H1 (cell line): ENCODE measurements at regions not wholly inside any gene's neighbourhood (a gene's known extent, or its start where the extent isn't known, plus 50 kb on each side); places are given as distances from the start of the nearest gene placed in this dataset.
"Not testable (repeated sequence)": the region's sequence is repeated elsewhere in the genome, so short reads cannot be mapped to it uniquely, and the experiment has no call there.

ENCODE experiments used
- CTCF ChIA-PET: fragments of 300-600 bp; sonication (Branson Sonifier 250); formaldehyde crosslinking; loops from one replicate; lab custom pipeline; 2021; ENCODE audit not compliant: partially characterized antibody; lab: Charles Lee
- POLR2A ChIA-PET: fragments of 300-600 bp; sonication (Branson Sonifier 250); formaldehyde crosslinking; loops from one replicate; lab custom pipeline; 2021; ENCODE audit warnings: inconsistent platforms; ENCODE audit not compliant: partially characterized antibody; lab: Charles Lee
- DNase-seq, 2 experiments: peaks; one replicate each; pipeline versions ENCODE4 v3.0.0 to v3.0.0-alpha.2; 2010 to 2022; ENCODE audit warnings: low spot score in 2 of 2, low read depth in 1 of 2, mixed read lengths in 1 of 2
- FAIRE-seq: peaks from 2 replicates; lab custom pipeline; 2011; peaks lifted over from hg19 to GRCh38; lab: Jason Lieb, UNC
- H2AFZ ChIP-seq: 2 replicates; pipeline ENCODE4 v1.8.1; 2012; ENCODE audit warnings: low read length, inconsistent platforms
- H2AK5ac ChIP-seq: 2 replicates; pipeline ENCODE4 v1.6.1; 2013; ENCODE audit warnings: low read depth, low read length
- H2BK120ac ChIP-seq: replicated peaks from 2 replicates; pipeline ENCODE3; 2013; ENCODE audit warnings: low read depth, low read length, inconsistent platforms
- H2BK12ac ChIP-seq: 2 replicates; pipeline ENCODE4 v1.6.1; 2013; ENCODE audit warnings: low read depth, low read length
- H2BK15ac ChIP-seq: 2 replicates; pipeline ENCODE4 v1.6.1; 2013; ENCODE audit warnings: low read length
- H2BK20ac ChIP-seq: 2 replicates; pipeline ENCODE4 v1.6.1; 2013; ENCODE audit warnings: low read length
- H2BK5ac ChIP-seq: 2 replicates; pipeline ENCODE4 v1.6.1; 2013; ENCODE audit warnings: low read depth, low read length
- H3K14ac ChIP-seq: 2 replicates; pipeline ENCODE4 v1.6.1; 2013; ENCODE audit warnings: inconsistent platforms; ENCODE audit not compliant: insufficient read length
- H3K18ac ChIP-seq: 2 replicates; pipeline ENCODE4 v1.6.1; 2013; ENCODE audit warnings: low read length; ENCODE audit errors: extremely low read depth
- H3K23ac ChIP-seq: 2 replicates; pipeline ENCODE4 v1.6.1; 2013; ENCODE audit warnings: inconsistent platforms; ENCODE audit not compliant: insufficient read length
- H3K23me2 ChIP-seq: 2 replicates; pipeline ENCODE4 v1.6.1; 2013; ENCODE audit warnings: low read depth, low read length
- H3K27ac ChIP-seq: 2 replicates; pipeline ENCODE4 v1.6.1; 2011; ENCODE audit warnings: low read depth, low read length, inconsistent platforms
- H3K27me3 ChIP-seq, 4 experiments: replicated peaks in 1 of 4; 1 replicate in 1 of 4; 2 replicates in 3 of 4; pipeline versions ENCODE4 v1.6.1 to v1.8.1; 2011 to 2013; ENCODE audit warnings: low read length in 3 of 4, mild to moderate bottlenecking in 3 of 4, inconsistent platforms in 2 of 4, mixed read lengths in 2 of 4, moderate library complexity in 1 of 4; ENCODE audit not compliant: control insufficient read depth in 3 of 4, insufficient read depth in 3 of 4; ENCODE audit errors: extremely low read depth in 1 of 4
- H3K36me3 ChIP-seq, 4 experiments: 2 replicates each; pipeline versions ENCODE4 v1.6.1 to v1.8.1; 2011 to 2013; ENCODE audit warnings: mild to moderate bottlenecking in 4 of 4, low read length in 3 of 4, moderate library complexity in 2 of 4, control low read depth in 1 of 4, inconsistent platforms in 1 of 4; ENCODE audit not compliant: insufficient read depth in 4 of 4, control insufficient read depth in 2 of 4
- H3K4ac ChIP-seq: replicated peaks from 2 replicates; pipeline ENCODE3; 2013; ENCODE audit warnings: low read length, low read depth, mixed read lengths, inconsistent platforms; ENCODE audit not compliant: insufficient read length
- H3K4me1 ChIP-seq, 4 experiments: replicated peaks in 1 of 4; 1 replicate in 1 of 4; 2 replicates in 3 of 4; pipeline versions ENCODE4 v1.6.1 to v1.8.1; 2011 to 2013; ENCODE audit warnings: low read length in 3 of 4, inconsistent platforms in 2 of 4, mixed read lengths in 1 of 4; ENCODE audit not compliant: insufficient read depth in 4 of 4, control insufficient read depth in 3 of 4
- H3K4me2 ChIP-seq, 2 experiments: 2 replicates each; pipeline versions ENCODE4 v1.6.1 to v1.8.1; 2011 to 2013; ENCODE audit warnings: low read depth in 2 of 2, low read length in 2 of 2, control low read depth in 1 of 2, inconsistent platforms in 1 of 2, mild to moderate bottlenecking in 1 of 2; ENCODE audit not compliant: insufficient read depth in 1 of 2
- H3K4me3 ChIP-seq, 4 experiments: fragments of 200-600, 300-600 bp in 1 of 4; sonication (generic), shearing (Covaris generic), sonication (Bioruptor Twin) in 1 of 4; 2 replicates each; pipeline versions ENCODE4 v1.5.1 to v1.8.1; 2011 to 2016; ENCODE audit warnings: low read length in 4 of 4, low read depth in 3 of 4, control low read depth in 2 of 4, inconsistent platforms in 2 of 4, mild to moderate bottlenecking in 2 of 4, mixed read lengths in 1 of 4, moderate library complexity in 1 of 4; ENCODE audit not compliant: insufficient read depth in 2 of 4; ENCODE audit errors: extremely low read depth in 1 of 4
- H3K56ac ChIP-seq: replicated peaks from 2 replicates; pipeline ENCODE3; 2013; ENCODE audit warnings: low read depth, mild to moderate bottlenecking, mixed read lengths, low read length, inconsistent platforms; ENCODE audit not compliant: insufficient read length
- H3K79me1 ChIP-seq: 2 replicates; pipeline ENCODE4 v1.6.1; 2013; ENCODE audit warnings: low read depth, low read length, control low read depth
- H3K79me2 ChIP-seq, 2 experiments: 2 replicates each; pipeline versions ENCODE4 v1.6.1 to v1.8.1; 2012 to 2013; ENCODE audit warnings: low read length in 2 of 2, mild to moderate bottlenecking in 2 of 2, inconsistent platforms in 1 of 2; ENCODE audit not compliant: insufficient read depth in 2 of 2, control insufficient read depth in 1 of 2
- H3K9ac ChIP-seq, 4 experiments: replicated peaks in 1 of 4; 1 replicate in 1 of 4; 2 replicates in 3 of 4; pipeline versions ENCODE4 v1.6.1 to v1.8.1; 2011 to 2013; ENCODE audit warnings: low read depth in 3 of 4, low read length in 3 of 4, control low read depth in 2 of 4, mild to moderate bottlenecking in 2 of 4, moderate library complexity in 2 of 4, inconsistent platforms in 1 of 4; ENCODE audit errors: extremely low read depth in 1 of 4
- H3K9me3 ChIP-seq, 2 experiments: 2 replicates each; pipeline versions ENCODE4 v1.6.1 to v1.8.1; 2012 to 2013; ENCODE audit warnings: mild to moderate bottlenecking in 2 of 2, moderate library complexity in 2 of 2, control low read depth in 1 of 2, inconsistent platforms in 1 of 2, low read depth in 1 of 2, low read length in 1 of 2, mixed read lengths in 1 of 2; ENCODE audit not compliant: insufficient read depth in 2 of 2
- H4K20me1 ChIP-seq, 2 experiments: replicated peaks in 1 of 2; 2 replicates each; pipeline versions ENCODE3 to v1.8.1; 2011 to 2013; ENCODE audit warnings: inconsistent platforms in 2 of 2, low read length in 2 of 2, mild to moderate bottlenecking in 1 of 2; ENCODE audit not compliant: insufficient read depth in 2 of 2, control insufficient read depth in 1 of 2
- H4K5ac ChIP-seq: 2 replicates; pipeline ENCODE4 v1.6.1; 2013; ENCODE audit warnings: low read length, low read depth, mixed read lengths, inconsistent platforms; ENCODE audit not compliant: insufficient read length
- H4K8ac ChIP-seq: 2 replicates; pipeline ENCODE4 v1.8.0; 2013; ENCODE audit warnings: mild to moderate bottlenecking, moderate library complexity, low read length, inconsistent platforms; ENCODE audit not compliant: insufficient read depth; ENCODE audit errors: extremely low read depth
- H4K91ac ChIP-seq: replicated peaks from 2 replicates; pipeline ENCODE3; 2013; ENCODE audit warnings: low read length, mixed read lengths, inconsistent platforms; ENCODE audit not compliant: insufficient read length
- WGBS, 2 experiments: shearing (Covaris generic) in 1 of 2; methylation state at CpG; one replicate each; pipeline versions ENCODE4 v1.1.6 to v1.1.7; 2013 to 2015; ENCODE audit warnings: low lambda C conversion rate in 2 of 2, mixed read lengths in 2 of 2, inconsistent platforms in 1 of 2, low coverage in 1 of 2, missing lambda C conversion rate in 1 of 2; ENCODE audit not compliant: insufficient replicate concordance in 2 of 2, insufficient coverage in 1 of 2, insufficient read length in 1 of 2; ENCODE audit errors: extremely low coverage in 1 of 2, missing lambda C conversion rate in 1 of 2; 5-methylcytosine and 5-hydroxymethylcytosine counted together

DNA sequence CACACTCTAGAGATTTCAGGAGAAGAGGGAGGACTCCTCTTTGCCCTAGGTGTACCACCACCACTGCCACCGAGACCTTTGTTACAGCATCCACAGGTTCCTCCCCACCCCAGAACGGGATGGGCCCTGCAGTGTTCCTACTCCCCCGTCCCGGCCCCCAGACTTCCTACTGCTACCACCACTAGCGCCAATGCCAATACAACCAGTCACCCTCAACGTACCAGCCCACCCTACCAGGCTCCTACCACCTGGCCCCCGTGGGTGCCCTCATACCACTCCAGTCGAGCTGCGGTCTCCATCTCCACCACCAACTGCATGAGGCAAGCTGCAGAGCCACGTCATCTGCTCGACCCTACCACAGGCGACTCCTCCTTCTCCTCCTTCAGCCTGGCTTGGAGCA is 437.1 kb upstream of the ZNF337 start:
- H3K9ac ChIP-seq, H3K4me3 ChIP-seq, H2AFZ ChIP-seq, H4K5ac ChIP-seq, POLR2A ChIA-PET, H3K4ac ChIP-seq, H3K14ac ChIP-seq, H3K4me2 ChIP-seq, H3K23me2 ChIP-seq, H3K23ac ChIP-seq, H2BK15ac ChIP-seq, H3K56ac ChIP-seq, H3K9me3 ChIP-seq, CTCF ChIA-PET, H2BK12ac ChIP-seq, H3K79me2 ChIP-seq, H4K91ac ChIP-seq, H2BK120ac ChIP-seq, H3K79me1 ChIP-seq, H2BK20ac ChIP-seq, DNase-seq, H3K27ac ChIP-seq, H3K36me3 ChIP-seq, H4K20me1 ChIP-seq, H2BK5ac ChIP-seq, H3K27me3 ChIP-seq, H2AK5ac ChIP-seq, FAIRE-seq, H4K8ac ChIP-seq, H3K18ac ChIP-seq, H3K4me1 ChIP-seq: not testable (repeated sequence)
- 96% methylated on average over 12 of the region's 12 CpGs; no CpG with 5 or more reads in 1 of the 2 experiments for WGBS, 2 experiments

DNA sequence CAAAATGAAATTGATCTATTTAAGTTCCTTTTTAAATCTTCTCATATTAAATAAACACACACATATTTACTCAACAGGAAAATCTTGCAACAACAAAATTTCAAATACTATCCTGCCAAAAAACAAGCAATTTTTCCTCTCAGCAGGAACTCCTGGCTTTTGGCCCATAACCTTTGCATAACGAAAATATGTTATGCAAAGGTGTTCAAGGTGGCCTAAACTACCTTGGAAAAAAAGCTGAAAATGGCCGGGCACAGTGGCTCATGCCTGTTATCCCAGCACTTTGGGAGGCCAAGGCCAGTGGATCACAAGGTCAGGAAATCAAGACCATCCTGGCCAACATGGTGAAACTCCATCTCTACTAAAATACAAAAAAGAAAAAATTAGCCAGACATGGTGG is 424.3 kb upstream of the ZNF337 start:
- H4K20me1 ChIP-seq, H3K27me3 ChIP-seq, H3K4me2 ChIP-seq, H3K4me3 ChIP-seq, H3K18ac ChIP-seq, H2BK5ac ChIP-seq, H3K79me2 ChIP-seq, H3K79me1 ChIP-seq, H3K27ac ChIP-seq, H3K36me3 ChIP-seq, H2BK20ac ChIP-seq, H3K14ac ChIP-seq, CTCF ChIA-PET, DNase-seq, H3K4me1 ChIP-seq, H2BK120ac ChIP-seq, H4K5ac ChIP-seq, H3K9me3 ChIP-seq, H2AFZ ChIP-seq, H3K56ac ChIP-seq, H2BK15ac ChIP-seq, H3K9ac ChIP-seq, POLR2A ChIA-PET, H3K4ac ChIP-seq, H4K91ac ChIP-seq, H3K23me2 ChIP-seq, FAIRE-seq, H2BK12ac ChIP-seq, H4K8ac ChIP-seq, H2AK5ac ChIP-seq, H3K23ac ChIP-seq: not testable (repeated sequence)
- 74% methylated on average over 2 of the region's 2 CpGs; no CpG with 5 or more reads in 1 of the 2 experiments for WGBS, 2 experiments
